HEK293 (cell line): ENCODE measurements at regions not wholly inside any gene's neighbourhood (a gene's known extent, or its start where the extent isn't known, plus 50 kb on each side); places are given as distances from the start of the nearest gene placed in this dataset.

Source experiments
- CTCF ChIA-PET: fragments of 350-600 bp; formaldehyde crosslinking; extraction: SDS; loops from one replicate; lab custom pipeline; 2021; ENCODE audit warnings: antibody characterized with exemption; lab: Yijun Ruan, JAX
- POLR2A ChIA-PET: fragments of 300-600 bp; formaldehyde crosslinking; extraction: SDS; loops from one replicate; lab custom pipeline; 2020; ENCODE audit warnings: antibody characterized with exemption, inconsistent platforms; lab: Yijun Ruan, JAX
- H3K27ac ChIP-seq: fragments of 200-500 bp; sonication (Bioruptor generic); 2 replicates; pipeline ENCODE4 v1.5.1; 2014; ENCODE audit warnings: low read depth, low read length, control low read depth, inconsistent platforms; ENCODE audit errors: extremely low read depth
- H3K36me3 ChIP-seq, 2 experiments: fragments of 200-500 bp in 1 of 2; sonication (Bioruptor generic) in 1 of 2; 1 replicate in 1 of 2; 2 replicates in 1 of 2; pipeline ENCODE4 v1.5.1; 2014 to 2017; ENCODE audit warnings: inconsistent platforms in 2 of 2, low read length in 2 of 2; ENCODE audit not compliant: control insufficient read depth in 2 of 2, insufficient read depth in 1 of 2
- H3K4me1 ChIP-seq: fragments of 200-500 bp; sonication (Bioruptor generic); 2 replicates; pipeline ENCODE4 v1.5.1; 2014; ENCODE audit warnings: mild to moderate bottlenecking, low read length, inconsistent platforms; ENCODE audit not compliant: control insufficient read depth, insufficient read depth
- H3K4me3 ChIP-seq: 2 replicates; pipeline ENCODE4 v1.5.1; 2011; ENCODE audit warnings: low read depth, mild to moderate bottlenecking, control low read depth, low read length, moderate library complexity
- H3K9me3 ChIP-seq: fragments of 200-500 bp; sonication (Bioruptor generic); 2 replicates; pipeline ENCODE4 v1.5.1; 2014; ENCODE audit warnings: low read depth, low read length, inconsistent platforms; ENCODE audit not compliant: control insufficient read depth, insufficient read depth
- KLF7 ChIP-seq: fragments of 450-650 bp; formaldehyde crosslinking; IDR thresholded peaks from 2 replicates; pipeline ENCODE4 v1.5.1; 2016; ENCODE audit warnings: missing biosample characterization, missing genetic modification characterization, borderline replicate concordance
- PRDM1 ChIP-seq: fragments of 450-650 bp; formaldehyde crosslinking; IDR thresholded peaks from 2 replicates; pipeline ENCODE4; 2016; ENCODE audit warnings: missing biosample characterization, missing genetic modification characterization
- SCRT2 ChIP-seq: fragments of 450-650 bp; formaldehyde crosslinking; IDR thresholded peaks from 2 replicates; pipeline ENCODE4 v1.5.1; 2016; ENCODE audit warnings: missing biosample characterization, missing genetic modification characterization
- ZBTB26 ChIP-seq: fragments of 450-650 bp; formaldehyde crosslinking; optimal IDR thresholded peaks from 2 replicates; pipeline ENCODE3; 2016; ENCODE audit warnings: missing biosample characterization, mild to moderate bottlenecking, missing genetic modification characterization
- ZIC2 ChIP-seq: fragments of 450-650 bp; formaldehyde crosslinking; IDR thresholded peaks from 2 replicates; pipeline ENCODE4 v1.5.1; 2016; ENCODE audit warnings: missing biosample characterization, missing genetic modification characterization
- ZNF155 ChIP-seq: fragments of 450-650 bp; formaldehyde crosslinking; IDR thresholded peaks from 2 replicates; pipeline ENCODE4 v1.5.1; 2016; ENCODE audit warnings: missing biosample characterization, missing genetic modification characterization
- ZNF211 ChIP-seq: fragments of 450-650 bp; formaldehyde crosslinking; IDR thresholded peaks from 2 replicates; pipeline ENCODE4 v1.5.1; 2016; ENCODE audit warnings: low read depth, missing biosample characterization, missing genetic modification characterization
- ZNF274 ChIP-seq, 2 experiments: fragments of 200-500 bp in 1 of 2; fragments of 450-650 bp in 1 of 2; sonication (Bioruptor generic) in 1 of 2; formaldehyde crosslinking in 1 of 2; IDR thresholded peaks; 2 replicates each; pipeline versions ENCODE4 v1.5.1 to v1.6.1; 2014 to 2016; ENCODE audit warnings: borderline replicate concordance in 1 of 2, inconsistent platforms in 1 of 2, low read length in 1 of 2, missing biosample characterization in 1 of 2, missing genetic modification characterization in 1 of 2
- ZNF433 ChIP-seq: fragments of 450-650 bp; formaldehyde crosslinking; IDR thresholded peaks from 2 replicates; pipeline ENCODE4 v1.5.1; 2016; ENCODE audit warnings: missing biosample characterization, missing genetic modification characterization, low read depth
- ZNF449 ChIP-seq: fragments of 450-650 bp; formaldehyde crosslinking; IDR thresholded peaks from 2 replicates; pipeline ENCODE4 v1.5.1; 2017; ENCODE audit warnings: missing biosample characterization, mild to moderate bottlenecking, missing genetic modification characterization, moderate library complexity
- ZNF561 ChIP-seq: fragments of 450-650 bp; IDR thresholded peaks from 2 replicates; pipeline ENCODE4 v1.5.1; 2018; ENCODE audit warnings: missing biosample characterization, missing genetic modification characterization, borderline replicate concordance
- ZNF621 ChIP-seq: fragments of 450-650 bp; formaldehyde crosslinking; IDR thresholded peaks from 2 replicates; pipeline ENCODE4 v1.5.1; 2017; ENCODE audit warnings: missing biosample characterization, missing genetic modification characterization
- ZNF677 ChIP-seq: fragments of 450-650 bp; IDR thresholded peaks from 2 replicates; pipeline ENCODE4 v1.5.0; 2018; ENCODE audit warnings: missing biosample characterization, mild to moderate bottlenecking, missing genetic modification characterization, moderate library complexity
- ZNF768 ChIP-seq: fragments of 450-650 bp; formaldehyde crosslinking; IDR thresholded peaks from 2 replicates; pipeline ENCODE4 v1.5.1; 2018; ENCODE audit warnings: missing biosample characterization, mild to moderate bottlenecking, missing genetic modification characterization
- ZNF791 ChIP-seq: fragments of 450-650 bp; formaldehyde crosslinking; IDR thresholded peaks from 2 replicates; pipeline ENCODE4 v1.5.1; 2016; ENCODE audit warnings: missing biosample characterization, missing genetic modification characterization
- ZSCAN23 ChIP-seq: fragments of 450-650 bp; formaldehyde crosslinking; IDR thresholded peaks from 2 replicates; pipeline ENCODE4 v1.5.1; 2016; ENCODE audit warnings: missing biosample characterization, missing genetic modification characterization
- ZSCAN5A ChIP-seq: fragments of 450-650 bp; formaldehyde crosslinking; IDR thresholded peaks from 2 replicates; pipeline ENCODE4 v1.5.1; 2016; ENCODE audit warnings: missing biosample characterization, missing genetic modification characterization
- TF ChIP-seq, protein P1 (sequence below): fragments of 450-650 bp; formaldehyde crosslinking; IDR thresholded peaks from 2 replicates; pipeline ENCODE4 v1.5.1; 2017; ENCODE audit warnings: missing biosample characterization, missing genetic modification characterization

- TF ChIP-seq ZNF449: no peak
- TF ChIP-seq ZNF155 (tag by site-specific recombination): no peak
- TF ChIP-seq PRDM1: no peak
- no peak for TF ChIP-seq ZBTB26 (tag by site-specific recombination)
- TF ChIP-seq ZNF433: no peak
- TF ChIP-seq, all 188 proteins: peak for 0
These were observed 115.4 kb upstream of the ZFHX3 start (continued) for GRCh38 chr16:73163238-73163815.

- no peak overlapping the region for H3K27ac ChIP-seq
- H3K4me3 ChIP-seq: no peak overlapping the region
- TF ChIP-seq ZNF677 (no peak), SCRT2 (tag by site-specific recombination) (peak; percentile 47)
- no peaks in the 10 kb centered on the region for H3K36me3 ChIP-seq
- ChIA-PET POLR2A (no interaction called here), CTCF (interaction anchor here (0.6 to 1.1 kb wide), 2 partner anchors 8 to 15 kb away, joined by 3 read pairs; no protein-coding TSS in a partner anchor)
- no peaks in the 10 kb centered on the region for H3K9me3 ChIP-seq
- peaks cover 4% of the 10 kb centered on the region for H3K4me1 ChIP-seq
These were observed 114.0 kb upstream of the ZFHX3 start for GRCh38 chr16:73161977-73162376.

DNA sequence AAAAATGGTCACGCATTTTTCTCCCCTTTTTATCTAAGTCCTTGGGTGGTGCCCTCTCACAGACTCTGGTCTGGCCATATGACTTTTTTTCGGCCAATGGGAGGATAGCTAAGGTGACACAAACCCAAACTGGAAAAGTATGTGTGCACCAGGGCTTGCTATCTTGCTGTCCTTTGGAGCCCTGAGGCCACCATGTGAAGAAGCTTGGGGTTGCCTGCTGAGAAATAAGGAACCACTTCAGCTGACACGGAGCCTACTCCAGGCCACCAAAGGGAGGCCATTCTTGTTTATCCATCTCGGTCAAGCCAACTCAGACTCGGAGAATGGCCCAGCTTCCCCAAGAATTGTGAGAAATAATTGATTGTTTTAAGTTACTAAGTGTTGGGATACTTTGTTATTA is 111.4 kb upstream of the ZFHX3 start:
- TF ChIP-seq ZNF791 (no peak), ZSCAN23 (tag by site-specific recombination) (no peak), ZNF274 (IDR thresholded peaks at IDR 0.05; ENCODE audit: low read length) (no peak), ZNF274 (tag by site-specific recombination; IDR thresholded peaks at IDR 0.05; ENCODE audit: borderline replicate concordance) (no peak), ZSCAN5A (tag by site-specific recombination) (no peak), ZNF621 (no peak), ZNF561 (tag by site-specific recombination) (no peak), ZIC2 (tag by site-specific recombination) (no peak), ZNF211 (tag by site-specific recombination) (no peak), ZNF768 (no peak), KLF7 (tag by site-specific recombination) (no peak)
- TF ChIP-seq, protein P1, sequence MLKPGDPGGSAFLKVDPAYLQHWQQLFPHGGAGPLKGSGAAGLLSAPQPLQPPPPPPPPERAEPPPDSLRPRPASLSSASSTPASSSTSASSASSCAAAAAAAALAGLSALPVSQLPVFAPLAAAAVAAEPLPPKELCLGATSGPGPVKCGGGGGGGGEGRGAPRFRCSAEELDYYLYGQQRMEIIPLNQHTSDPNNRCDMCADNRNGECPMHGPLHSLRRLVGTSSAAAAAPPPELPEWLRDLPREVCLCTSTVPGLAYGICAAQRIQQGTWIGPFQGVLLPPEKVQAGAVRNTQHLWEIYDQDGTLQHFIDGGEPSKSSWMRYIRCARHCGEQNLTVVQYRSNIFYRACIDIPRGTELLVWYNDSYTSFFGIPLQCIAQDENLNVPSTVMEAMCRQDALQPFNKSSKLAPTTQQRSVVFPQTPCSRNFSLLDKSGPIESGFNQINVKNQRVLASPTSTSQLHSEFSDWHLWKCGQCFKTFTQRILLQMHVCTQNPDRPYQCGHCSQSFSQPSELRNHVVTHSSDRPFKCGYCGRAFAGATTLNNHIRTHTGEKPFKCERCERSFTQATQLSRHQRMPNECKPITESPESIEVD (tag by site-specific recombination): no peak
- ChIA-PET CTCF (interaction anchor here (0.6 kb wide), 1 partner anchor 89 kb away, joined by 3 read pairs; no protein-coding TSS in a partner anchor), POLR2A (no interaction called here)
- no peaks in the 10 kb centered on the region for H3K9me3 ChIP-seq
- no peak overlapping the region for H3K4me3 ChIP-seq
- H3K4me1 ChIP-seq: no peaks in the 10 kb centered on the region
- no peaks in the 10 kb centered on the region for H3K36me3 ChIP-seq
- H3K27ac ChIP-seq: no peak overlapping the region
